Tibial nerve (tissue), 4 donors: ENCODE measurements at regions not wholly inside any gene's neighbourhood (a gene's known extent, or its start where the extent isn't known, plus 50 kb on each side); places are given as distances from the start of the nearest gene placed in this dataset.

Experiments used
- DNase-seq, 2 donors: peaks; one replicate each; pipeline ENCODE4 v3.0.0-alpha.2; 2019; ENCODE audit warnings: low spot score in 2 of 2
- H3K27ac ChIP-seq, 4 donors: fragments of 200-600 bp; sonication (generic) in 3 of 4; one replicate each; pipeline ENCODE4 v1.5.1; 2017 to 2019; ENCODE audit warnings: mild to moderate bottlenecking in 1 of 4
- H3K27me3 ChIP-seq, 2 donors: fragments of 200-600 bp; sonication (generic) in 1 of 2; one replicate each; pipeline versions ENCODE4 v1.5.1 to v1.6.0; 2017 to 2019
- H3K36me3 ChIP-seq, 3 donors: fragments of 200-600 bp; sonication (generic); one replicate each; pipeline ENCODE4 v1.5.1; 2018 to 2019
- H3K4me1 ChIP-seq, 4 donors: fragments of 200-600 bp; sonication (generic) in 3 of 4; one replicate each; pipeline ENCODE4 v1.5.1; 2017 to 2019
- H3K4me3 ChIP-seq, 4 donors: fragments of 200-600 bp; sonication (generic) in 3 of 4; one replicate each; pipeline ENCODE4 v1.5.1; 2017 to 2019; ENCODE audit warnings: mild to moderate bottlenecking in 1 of 4, moderate library complexity in 1 of 4
- H3K9me3 ChIP-seq, 4 donors: fragments of 200-600 bp; sonication (generic) in 3 of 4; one replicate each; pipeline ENCODE4 v1.5.1; 2017 to 2019
- CTCF ChIP-seq, 5 experiments: fragments of 200-600 bp in 3 of 5; fragments of 450-650 bp in 2 of 5; sonication (generic) in 3 of 5; IDR thresholded peaks; one replicate each; pipeline ENCODE4 v1.5.1; 2016 to 2019; ENCODE audit warnings: antibody characterized with exemption in 5 of 5, mild to moderate bottlenecking in 3 of 5, moderate library complexity in 2 of 5
- EP300 ChIP-seq, 2 donors: sonication (generic); formaldehyde crosslinking; IDR thresholded peaks; one replicate each; pipeline ENCODE4 v1.6.1; 2017; ENCODE audit warnings: antibody characterized with exemption in 2 of 2, mild to moderate bottlenecking in 1 of 2
- POLR2A ChIP-seq, 2 donors: fragments of 450-650 bp; IDR thresholded peaks; one replicate each; pipeline ENCODE4 v1.6.1; 2017; ENCODE audit warnings: antibody characterized with exemption in 2 of 2, mild to moderate bottlenecking in 2 of 2, moderate library complexity in 2 of 2
- WGBS, 2 donors: methylation state at CpG; one replicate each; pipeline ENCODE4 v1.1.5; 2018; 5-methylcytosine and 5-hydroxymethylcytosine counted together

DNA sequence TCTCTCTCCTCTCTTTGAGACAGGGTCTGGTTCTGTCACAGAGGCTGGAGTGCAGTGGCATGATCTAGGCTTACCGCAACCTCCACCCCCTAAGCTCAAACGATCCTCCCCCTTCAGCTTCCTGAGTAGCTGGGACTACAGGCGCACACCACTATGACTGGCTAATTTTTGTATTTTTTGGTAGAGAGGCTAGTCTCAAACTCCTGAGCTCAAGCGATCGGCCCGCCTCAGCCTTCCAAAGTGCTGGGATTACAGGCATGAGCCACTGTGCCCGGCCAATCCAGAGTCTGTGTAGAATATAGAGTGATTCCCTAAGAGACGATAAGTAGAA lies 65.8 kb upstream of the RPH3AL start:
- 68 to 79% methylated on average over 8 of the region's 8 CpGs for WGBS, 2 donors

DNA sequence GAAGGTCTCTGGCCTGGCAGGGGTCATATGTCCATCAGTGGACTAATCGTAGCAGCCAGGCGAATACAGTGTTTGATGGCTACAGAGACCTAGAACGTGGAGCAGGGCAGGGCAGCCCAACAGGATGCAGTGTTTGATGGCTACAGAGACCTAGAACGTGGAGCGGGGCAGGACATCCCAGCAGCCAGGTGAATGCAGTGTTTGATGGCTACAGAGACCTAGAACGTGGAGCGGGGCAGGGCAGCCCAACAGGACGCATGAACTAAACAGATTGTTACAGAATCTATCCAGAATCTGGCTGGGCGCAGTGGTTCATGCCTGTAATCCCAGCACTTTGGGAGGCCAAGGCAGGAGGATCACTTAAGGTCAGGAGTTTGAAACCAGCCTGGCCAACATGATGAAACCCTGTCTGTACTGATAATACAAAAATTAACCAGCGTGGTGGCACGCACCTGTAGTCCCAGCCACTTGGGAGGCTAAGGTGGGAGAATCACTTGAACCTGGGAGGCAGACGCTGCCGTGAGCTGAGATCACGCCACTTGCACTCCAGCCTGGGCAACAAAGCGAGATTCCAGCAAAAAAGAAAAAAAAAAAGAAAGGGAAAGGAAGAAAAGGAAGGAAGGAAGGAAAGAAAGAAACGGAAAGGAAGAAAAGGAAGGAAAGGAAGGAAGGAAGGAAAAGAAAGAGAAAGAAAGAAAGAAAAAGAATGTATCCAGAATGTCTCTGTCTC lies 65.2 kb upstream of the RPH3AL start:
- H3K9me3 ChIP-seq: no peaks in the 10 kb centered on the region
- no peak overlapping the region for H3K4me3 ChIP-seq
- H3K36me3 ChIP-seq: peaks cover 0 to 20% (median 0%) of the 10 kb centered on the region in 3 donors
- no peaks in the 10 kb centered on the region for H3K27me3 ChIP-seq
- TF ChIP-seq EP300 (IDR thresholded peaks at IDR 0.05) (no peak), POLR2A (IDR thresholded peaks at IDR 0.05) (no peak), CTCF (IDR thresholded peaks at IDR 0.05) (no peak)
- H3K27ac ChIP-seq: no peak overlapping the region
- DNase-seq: no peak
- 86 to 89% methylated on average over 16 of the region's 16 CpGs for WGBS, 2 donors
- no peaks in the 10 kb centered on the region for H3K4me1 ChIP-seq

More for the DNA sequence above, 65.8 kb upstream of the RPH3AL start:
- peaks cover 0 to 17% (median 0%) of the 10 kb centered on the region in 3 donors for H3K36me3 ChIP-seq
- TF ChIP-seq EP300 (IDR thresholded peaks at IDR 0.05) (no peak), CTCF (IDR thresholded peaks at IDR 0.05) (no peak), POLR2A (IDR thresholded peaks at IDR 0.05) (no peak)
- H3K4me3 ChIP-seq: no peak overlapping the region
- H3K27ac ChIP-seq: no peak overlapping the region
- H3K27me3 ChIP-seq: no peaks in the 10 kb centered on the region
- H3K9me3 ChIP-seq: no peaks in the 10 kb centered on the region
- no peaks in the 10 kb centered on the region for H3K4me1 ChIP-seq
- DNase-seq: no peak

DNA sequence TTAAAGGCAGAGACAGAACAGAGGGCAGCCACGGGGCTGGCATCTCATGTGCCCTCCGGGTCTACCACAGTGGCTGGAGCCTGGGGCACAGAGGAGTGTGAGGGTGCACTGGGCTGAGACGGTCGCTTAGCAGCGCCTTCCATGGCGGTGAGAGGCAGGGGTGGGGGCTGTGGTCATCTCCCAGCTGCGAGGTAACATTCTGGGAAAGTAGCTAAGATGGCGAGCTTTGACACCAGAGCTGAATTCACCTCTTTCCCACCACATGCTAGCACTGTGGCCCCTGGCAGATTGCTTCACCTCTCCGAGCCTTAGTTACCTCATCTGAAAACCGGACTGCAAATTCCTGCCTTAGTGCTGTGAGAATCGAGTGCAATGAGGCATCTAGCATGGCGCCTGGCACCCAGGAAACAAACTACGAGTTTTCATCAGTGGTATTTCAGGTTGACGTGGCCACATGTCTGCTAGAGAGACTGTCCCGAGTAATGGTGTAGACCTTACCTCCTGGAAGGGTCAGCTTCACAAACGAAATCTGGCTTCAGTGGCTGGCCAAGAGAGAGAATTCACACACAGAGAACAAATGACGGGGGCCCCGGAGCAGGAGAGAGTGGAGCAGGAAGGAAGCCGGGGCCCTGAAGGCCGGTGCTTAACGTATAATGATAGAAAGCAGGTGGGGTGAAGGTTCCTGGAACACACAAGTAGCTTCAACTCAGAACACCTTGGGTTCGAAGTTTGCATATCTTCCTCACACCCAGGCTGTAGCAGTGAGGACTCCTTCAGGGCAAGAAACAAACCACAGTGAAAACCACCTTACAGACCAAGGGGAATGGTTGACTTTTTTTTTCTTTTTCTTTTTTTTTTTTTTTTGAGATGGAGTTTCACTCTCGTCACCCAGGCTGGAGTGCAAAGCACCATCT lies 63.9 kb upstream of the RPH3AL start:
- peaks cover 0 to 12% (median 0%) of the 10 kb centered on the region in 4 donors for H3K4me1 ChIP-seq
- no peaks in the 10 kb centered on the region for H3K9me3 ChIP-seq
- no peak for DNase-seq
- peaks cover 0 to 20% (median 0%) of the 10 kb centered on the region in 3 donors for H3K36me3 ChIP-seq
- H3K27ac ChIP-seq: peak overlapping the region in 1 of 4 donors; percentile 17
- no peaks in the 10 kb centered on the region for H3K27me3 ChIP-seq
- TF ChIP-seq EP300 (IDR thresholded peaks at IDR 0.05): no peak
- no peak for TF ChIP-seq CTCF (IDR thresholded peaks at IDR 0.05)
- TF ChIP-seq POLR2A (IDR thresholded peaks at IDR 0.05): no peak
- peak overlapping the region in 1 of 4 donors; percentile 11 for H3K4me3 ChIP-seq
- 62 to 74% methylated on average over 22 to 23 of the region's 23 CpGs for WGBS, 2 donors

- WGBS, 2 donors: 77 to 83% methylated on average over 24 to 25 of the region's 25 CpGs
- Histone ChIP-seq H3K4me1 (peaks cover 0 to 25% (median 4%) of the 10 kb centered on the region in 4 donors), H3K27ac (no peak overlapping the region), H3K4me3 (no peak overlapping the region), H3K27me3 (no peaks in the 10 kb centered on the region), H3K9me3 (no peaks in the 10 kb centered on the region), H3K36me3 (peaks cover 0 to 20% (median 0%) of the 10 kb centered on the region in 3 donors)
- TF ChIP-seq POLR2A (IDR thresholded peaks at IDR 0.05) (no peak), CTCF (IDR thresholded peaks at IDR 0.05) (no peak), EP300 (IDR thresholded peaks at IDR 0.05) (no peak)
- no peak for DNase-seq
Measured at GRCh38 chr17:413706-414380, 61.2 kb upstream of the RPH3AL start.
